KOPT-K1 (cell line): ENCODE measurements at regions not wholly inside any gene's neighbourhood (a gene's known extent, or its start where the extent isn't known, plus 50 kb on each side); places are given as distances from the start of the nearest gene placed in this dataset.
"Not testable (repeated sequence)": the region's sequence is repeated elsewhere in the genome, so short reads cannot be mapped to it uniquely, and the experiment has no call there.

Experiments
- H3K27ac ChIP-seq: fragments of 200-600 bp; sonication (generic); 2 replicates; pipeline ENCODE4 v1.5.1; 2016; ENCODE audit warnings: antibody characterized with exemption, mild to moderate bottlenecking, low read depth, low read length; ENCODE audit not compliant: poor library complexity, severe bottlenecking
- H3K36me3 ChIP-seq: fragments of 200-600 bp; sonication (generic); 2 replicates; pipeline ENCODE4 v1.5.1; 2017; ENCODE audit warnings: antibody characterized with exemption, mild to moderate bottlenecking, low read length, moderate library complexity; ENCODE audit not compliant: insufficient read depth
- H3K9me3 ChIP-seq: fragments of 200-600 bp; sonication (generic); 2 replicates; pipeline ENCODE4 v1.5.1; 2017; ENCODE audit warnings: antibody characterized with exemption, low read length, mild to moderate bottlenecking; ENCODE audit not compliant: insufficient read depth, poor library complexity, severe bottlenecking

- Histone ChIP-seq H3K27ac (no peak overlapping the region), H3K9me3 (no peaks in the 10 kb centered on the region), H3K36me3 (no peaks in the 10 kb centered on the region)
Measured at GRCh38 chr4:3936184-3936583, 170.0 kb downstream of the ADRA2C start.

- not testable (repeated sequence) for H3K36me3 ChIP-seq, H3K9me3 ChIP-seq, H3K27ac ChIP-seq
Measured at GRCh38 chr4:3937849-3938562, 171.8 kb downstream of the ADRA2C start.

- H3K36me3 ChIP-seq, H3K9me3 ChIP-seq, H3K27ac ChIP-seq: not testable (repeated sequence)
Measured at GRCh38 chr4:3938676-3939075, 172.5 kb downstream of the ADRA2C start.

- H3K9me3 ChIP-seq, H3K27ac ChIP-seq, H3K36me3 ChIP-seq: not testable (repeated sequence)
Measured at GRCh38 chr4:3939954-3940591, 173.9 kb downstream of the ADRA2C start.

GRCh38 chr4:3941735-3942522, 175.7 kb downstream of the ADRA2C start:
- not testable (repeated sequence) for H3K9me3 ChIP-seq, H3K27ac ChIP-seq, H3K36me3 ChIP-seq

GRCh38 chr4:3942569-3942971, 176.4 kb downstream of the ADRA2C start:
- H3K36me3 ChIP-seq, H3K9me3 ChIP-seq, H3K27ac ChIP-seq: not testable (repeated sequence)

- H3K36me3 ChIP-seq, H3K27ac ChIP-seq, H3K9me3 ChIP-seq: not testable (repeated sequence)
Measured at GRCh38 chr4:3943051-3943450, 176.9 kb downstream of the ADRA2C start.

GRCh38 chr4:3945511-3946290, 179.5 kb downstream of the ADRA2C start:
- H3K27ac ChIP-seq: no peak overlapping the region
- H3K36me3 ChIP-seq: no peaks in the 10 kb centered on the region
- no peaks in the 10 kb centered on the region for H3K9me3 ChIP-seq

GRCh38 chr4:3946553-3946952, 180.4 kb downstream of the ADRA2C start:
- H3K36me3 ChIP-seq, H3K9me3 ChIP-seq, H3K27ac ChIP-seq: not testable (repeated sequence)

GRCh38 chr4:3947761-3948160, 181.6 kb downstream of the ADRA2C start:
- not testable (repeated sequence) for H3K36me3 ChIP-seq, H3K9me3 ChIP-seq, H3K27ac ChIP-seq

GRCh38 chr4:3948210-3948609, 182.0 kb downstream of the ADRA2C start:
- H3K9me3 ChIP-seq, H3K36me3 ChIP-seq, H3K27ac ChIP-seq: not testable (repeated sequence)

- not testable (repeated sequence) for H3K9me3 ChIP-seq, H3K27ac ChIP-seq, H3K36me3 ChIP-seq
Measured at GRCh38 chr4:3949916-3950315, 183.7 kb downstream of the ADRA2C start.

- not testable (repeated sequence) for H3K27ac ChIP-seq, H3K9me3 ChIP-seq, H3K36me3 ChIP-seq
Measured at GRCh38 chr4:3952443-3953139, 186.4 kb downstream of the ADRA2C start.

- not testable (repeated sequence) for H3K36me3 ChIP-seq, H3K9me3 ChIP-seq, H3K27ac ChIP-seq
Measured at GRCh38 chr4:3953140-3953489, 186.9 kb downstream of the ADRA2C start.
